ENCODE measurements at regions not wholly inside any gene's neighbourhood (a gene's known extent, or its start where the extent isn't known, plus 50 kb on each side); places are given as distances from the start of the nearest gene placed in this dataset.

GRCh38 chr7:52959878-52960660 lies 75.4 kb upstream of the POM121L12 start:
- Histone ChIP-seq H3K36me3 (ENCODE audit: control insufficient read depth in 2 of 4, insufficient read depth in 4 of 4, low read length in 3 of 4) (no peaks in the 10 kb centered on the region), H2BK12ac (ENCODE audit: low read depth, low read length) (no peak overlapping the region), H3K4me2 (ENCODE audit: insufficient read depth in 1 of 2, low read depth in 2 of 2, low read length in 2 of 2) (no peak overlapping the region), H4K8ac (ENCODE audit: extremely low read depth, insufficient read depth, low read length) (no peak overlapping the region), H3K56ac (replicated peaks; ENCODE audit: insufficient read length, low read depth, low read length) (no peak overlapping the region), H4K20me1 (replicated peaks in 1 of 2; ENCODE audit: control insufficient read depth in 1 of 2, insufficient read depth in 2 of 2, low read length in 2 of 2) (no peaks in the 10 kb centered on the region), H3K23ac (ENCODE audit: insufficient read length) (no peak overlapping the region), H3K4ac (replicated peaks; ENCODE audit: insufficient read length, low read depth, low read length) (no peak overlapping the region), H2BK5ac (ENCODE audit: low read depth, low read length) (no peak overlapping the region), H3K79me2 (ENCODE audit: control insufficient read depth in 1 of 2, insufficient read depth in 2 of 2, low read length in 2 of 2) (no peaks in the 10 kb centered on the region), H3K23me2 (ENCODE audit: low read depth, low read length) (no peaks in the 10 kb centered on the region), H2AFZ (ENCODE audit: low read length) (no peak overlapping the region), H3K27ac (ENCODE audit: low read depth, low read length) (no peak overlapping the region), H3K27me3 (replicated peaks in 1 of 4; ENCODE audit: control insufficient read depth in 3 of 4, extremely low read depth in 1 of 4, insufficient read depth in 3 of 4, low read length in 3 of 4) (no peaks in the 10 kb centered on the region), H3K9ac (replicated peaks in 1 of 4; ENCODE audit: extremely low read depth in 1 of 4, low read depth in 3 of 4, low read length in 3 of 4) (no peak overlapping the region), H2BK15ac (ENCODE audit: low read length) (no peak overlapping the region), H3K18ac (ENCODE audit: extremely low read depth, low read length) (no peak overlapping the region), H2BK20ac (ENCODE audit: low read length) (no peak overlapping the region), H3K4me3 (ENCODE audit: extremely low read depth in 1 of 4, insufficient read depth in 2 of 4, low read depth in 3 of 4, low read length in 4 of 4) (no peak overlapping the region), H2AK5ac (ENCODE audit: low read depth, low read length) (no peak overlapping the region), H3K79me1 (ENCODE audit: low read depth, low read length) (no peaks in the 10 kb centered on the region), H2BK120ac (replicated peaks; ENCODE audit: low read depth, low read length) (no peak overlapping the region), H4K91ac (replicated peaks; ENCODE audit: insufficient read length, low read length) (no peak overlapping the region), H4K5ac (ENCODE audit: insufficient read length, low read depth, low read length) (no peak overlapping the region), H3K4me1 (replicated peaks in 1 of 4; ENCODE audit: control insufficient read depth in 3 of 4, insufficient read depth in 4 of 4, low read length in 3 of 4) (peaks cover 0 to 10% (median 5%) of the 10 kb centered on the region in 4 experiments; a peak in 5 of 7 replicates), H3K9me3 (ENCODE audit: insufficient read depth in 2 of 2, low read depth in 1 of 2, low read length in 1 of 2) (no peaks in the 10 kb centered on the region), H3K14ac (ENCODE audit: insufficient read length) (no peak overlapping the region)
- CTCF ChIA-PET (ENCODE audit: partially characterized antibody), result no interaction called here
- 92% methylated on average over 4 of the region's 4 CpGs; no CpG with 5 or more reads in 1 of the 2 experiments for WGBS, 2 experiments (ENCODE audit: extremely low coverage in 1 of 2, insufficient coverage in 1 of 2, insufficient read length in 1 of 2, insufficient replicate concordance in 2 of 2, low coverage in 1 of 2, low lambda C conversion rate in 2 of 2, missing lambda C conversion rate in 1 of 2)
- TF ChIP-seq KDM4A (IDR thresholded peaks at IDR 0.05; ENCODE audit: low read depth, low read length, severe bottlenecking) (no peak), EGR1 (IDR thresholded peaks at IDR 0.05; ENCODE audit: borderline replicate concordance, low read depth, low read length) (no peak), RXRA (IDR thresholded peaks at IDR 0.05; ENCODE audit: insufficient read depth, low read depth, low read length) (no peak), RBBP5 (IDR thresholded peaks at IDR 0.05; ENCODE audit: borderline replicate concordance, low read depth, low read length) (no peak), SP4 (IDR thresholded peaks at IDR 0.05; ENCODE audit: low read length) (no peak), CBX5 (IDR thresholded peaks at IDR 0.05; ENCODE audit: low read depth, low read length) (no peak), POLR2A (IDR thresholded peaks at IDR 0.05; ENCODE audit: control extremely low read depth in 1 of 2, low read depth in 2 of 2, low read length in 2 of 2) (no peak), RFX5 (IDR thresholded peaks at IDR 0.05; ENCODE audit: borderline replicate concordance, low read depth, low read length) (no peak), ATF2 (IDR thresholded peaks at IDR 0.05; ENCODE audit: low read length) (no peak), SP1 (IDR thresholded peaks at IDR 0.05; ENCODE audit: low read depth, low read length) (no peak)
- POLR2A ChIA-PET (ENCODE audit: partially characterized antibody), result no interaction called here
- DNase-seq (ENCODE audit: low read depth in 1 of 2, low spot score in 2 of 2) (no peak), FAIRE-seq (no peak)

Data from H1 (cell line).